Gastroesophageal sphincter (tissue), 4 donors: ENCODE measurements at regions not wholly inside any gene's neighbourhood (a gene's known extent, or its start where the extent isn't known, plus 50 kb on each side); places are given as distances from the start of the nearest gene placed in this dataset.

Experiments used
- ATAC-seq: fragments of 150-250 bp; one replicate; pipeline ENCODE4 v1.9.1; 2016; ENCODE audit warnings: mild to moderate bottlenecking, moderate library complexity
- H3K27ac ChIP-seq, 4 donors: fragments of 200-600 bp; sonication (generic) in 3 of 4; 1 replicate in 3 of 4; 2 replicates in 1 of 4; pipeline ENCODE4 v1.5.1; 2016 to 2019
- H3K27me3 ChIP-seq: fragments of 200-600 bp; sonication (generic); one replicate; pipeline ENCODE4 v1.5.1; 2019
- H3K36me3 ChIP-seq, 2 donors: fragments of 200-600 bp; sonication (generic); one replicate each; pipeline ENCODE4 v1.5.1; 2019; ENCODE audit warnings: control low read depth in 1 of 2
- H3K4me1 ChIP-seq, 3 donors: fragments of 200-600 bp; sonication (generic); 1 replicate in 2 of 3; 2 replicates in 1 of 3; pipeline ENCODE4 v1.5.1; 2016 to 2019; ENCODE audit warnings: control low read depth in 2 of 3
- H3K4me3 ChIP-seq, 2 donors: fragments of 200-600 bp; sonication (generic); one replicate each; pipeline ENCODE4 v1.5.1; 2019; ENCODE audit warnings: mild to moderate bottlenecking in 1 of 2, moderate library complexity in 1 of 2
- H3K9me3 ChIP-seq, 3 donors: fragments of 200-600 bp; sonication (generic); one replicate each; pipeline ENCODE4 v1.5.1; 2017 to 2019; ENCODE audit warnings: control low read depth in 2 of 3
- EP300 ChIP-seq: sonication (generic); formaldehyde crosslinking; IDR thresholded peaks from one replicate; pipeline ENCODE4 v1.6.1; 2017; ENCODE audit warnings: antibody characterized with exemption, mild to moderate bottlenecking
- POLR2A ChIP-seq, 2 donors: fragments of 450-650 bp; IDR thresholded peaks; one replicate each; pipeline ENCODE4 v1.6.1; 2017; ENCODE audit warnings: antibody characterized with exemption in 2 of 2, mild to moderate bottlenecking in 2 of 2, moderate library complexity in 1 of 2
- POLR2AphosphoS5 ChIP-seq: sonication (generic); formaldehyde crosslinking; IDR thresholded peaks from one replicate; pipeline ENCODE4 v1.6.1; 2017; ENCODE audit warnings: antibody characterized with exemption
- WGBS, 2 donors: methylation state at CpG; one replicate each; pipeline ENCODE4 v1.1.5; 2018; ENCODE audit warnings: low coverage in 1 of 2; 5-methylcytosine and 5-hydroxymethylcytosine counted together
- TF ChIP-seq, protein P1 (sequence below), 4 experiments: fragments of 200-600 bp in 2 of 4; fragments of 450-650 bp in 2 of 4; sonication (generic) in 1 of 4; IDR thresholded peaks; one replicate each; pipeline ENCODE4 v1.5.1; 2017 to 2019; ENCODE audit warnings: antibody characterized with exemption in 4 of 4, mild to moderate bottlenecking in 2 of 4, moderate library complexity in 2 of 4

DNA sequence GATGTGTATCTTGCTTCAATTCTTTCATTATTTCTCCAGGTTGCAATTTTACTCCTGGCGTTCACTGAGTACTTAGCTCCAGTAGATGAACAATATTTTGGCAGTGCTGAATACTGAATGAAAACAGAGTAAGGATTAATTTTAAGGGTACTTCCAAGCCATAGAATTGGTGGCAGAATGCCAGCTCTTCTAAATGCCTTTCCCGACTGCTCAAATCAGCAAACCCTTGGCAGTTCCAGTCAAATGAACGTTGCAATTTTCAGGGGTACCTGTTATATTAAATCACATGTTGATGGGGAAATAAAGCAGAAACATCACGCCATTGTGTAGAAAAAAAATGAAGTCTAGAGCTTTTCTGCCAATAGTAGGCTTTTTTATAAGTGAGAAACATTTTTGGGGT, 282.4 kb upstream of the RPS23 start:
- ATAC-seq = no peak
- no peak for TF ChIP-seq POLR2A (IDR thresholded peaks at IDR 0.05)
- H3K27me3 ChIP-seq = no peaks in the 10 kb centered on the region
- H3K4me1 ChIP-seq = no peaks in the 10 kb centered on the region
- 44 to 68% methylated on average over 4 of the region's 4 CpGs for WGBS, 2 donors
- no peaks in the 10 kb centered on the region for H3K9me3 ChIP-seq
- no peaks in the 10 kb centered on the region for H3K36me3 ChIP-seq
- H3K27ac ChIP-seq = no peak overlapping the region
- no peak overlapping the region for H3K4me3 ChIP-seq

DNA sequence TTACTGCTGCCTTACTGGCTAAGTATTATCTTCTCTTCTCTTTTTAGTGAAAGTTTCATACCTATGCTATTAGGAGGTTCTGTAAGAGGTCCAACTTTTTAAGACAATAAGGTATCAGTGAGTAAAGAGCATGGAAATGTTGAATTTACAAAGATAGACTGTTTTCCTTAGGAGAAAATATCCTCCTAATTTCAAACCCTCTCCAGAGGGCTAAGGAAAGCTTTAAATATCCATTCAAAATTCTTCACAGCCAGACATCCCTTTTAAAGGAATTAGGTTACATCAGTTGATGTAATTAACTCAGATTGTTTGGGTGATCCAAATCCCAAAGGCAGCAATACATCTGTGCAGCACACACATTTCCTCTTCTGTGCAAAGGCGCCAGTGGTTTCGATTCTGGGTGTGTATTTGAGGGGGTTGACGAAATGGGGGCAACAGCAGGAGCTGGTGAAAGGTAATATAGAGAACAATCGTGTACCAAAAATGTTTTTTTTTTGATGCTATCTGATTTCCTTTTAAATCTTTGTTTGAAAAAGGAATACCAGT, 273.8 kb upstream of the RPS23 start:
- no peak for TF ChIP-seq POLR2A (IDR thresholded peaks at IDR 0.05)
- no peak for TF ChIP-seq POLR2AphosphoS5
- TF ChIP-seq, protein P1, sequence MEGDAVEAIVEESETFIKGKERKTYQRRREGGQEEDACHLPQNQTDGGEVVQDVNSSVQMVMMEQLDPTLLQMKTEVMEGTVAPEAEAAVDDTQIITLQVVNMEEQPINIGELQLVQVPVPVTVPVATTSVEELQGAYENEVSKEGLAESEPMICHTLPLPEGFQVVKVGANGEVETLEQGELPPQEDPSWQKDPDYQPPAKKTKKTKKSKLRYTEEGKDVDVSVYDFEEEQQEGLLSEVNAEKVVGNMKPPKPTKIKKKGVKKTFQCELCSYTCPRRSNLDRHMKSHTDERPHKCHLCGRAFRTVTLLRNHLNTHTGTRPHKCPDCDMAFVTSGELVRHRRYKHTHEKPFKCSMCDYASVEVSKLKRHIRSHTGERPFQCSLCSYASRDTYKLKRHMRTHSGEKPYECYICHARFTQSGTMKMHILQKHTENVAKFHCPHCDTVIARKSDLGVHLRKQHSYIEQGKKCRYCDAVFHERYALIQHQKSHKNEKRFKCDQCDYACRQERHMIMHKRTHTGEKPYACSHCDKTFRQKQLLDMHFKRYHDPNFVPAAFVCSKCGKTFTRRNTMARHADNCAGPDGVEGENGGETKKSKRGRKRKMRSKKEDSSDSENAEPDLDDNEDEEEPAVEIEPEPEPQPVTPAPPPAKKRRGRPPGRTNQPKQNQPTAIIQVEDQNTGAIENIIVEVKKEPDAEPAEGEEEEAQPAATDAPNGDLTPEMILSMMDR (IDR thresholded peaks at IDR 0.05) = no peak
- TF ChIP-seq EP300 = no peak
- no peak overlapping the region for H3K4me3 ChIP-seq
- no peak for ATAC-seq
- no peaks in the 10 kb centered on the region for H3K9me3 ChIP-seq
- peaks cover 0 to 7% (median 0%) of the 10 kb centered on the region in 3 donors for H3K4me1 ChIP-seq
- H3K27ac ChIP-seq = no peak overlapping the region
- no peaks in the 10 kb centered on the region for H3K36me3 ChIP-seq
- H3K27me3 ChIP-seq = no peaks in the 10 kb centered on the region
- WGBS, 2 donors = 33 to 67% methylated on average over 4 of the region's 4 CpGs

DNA sequence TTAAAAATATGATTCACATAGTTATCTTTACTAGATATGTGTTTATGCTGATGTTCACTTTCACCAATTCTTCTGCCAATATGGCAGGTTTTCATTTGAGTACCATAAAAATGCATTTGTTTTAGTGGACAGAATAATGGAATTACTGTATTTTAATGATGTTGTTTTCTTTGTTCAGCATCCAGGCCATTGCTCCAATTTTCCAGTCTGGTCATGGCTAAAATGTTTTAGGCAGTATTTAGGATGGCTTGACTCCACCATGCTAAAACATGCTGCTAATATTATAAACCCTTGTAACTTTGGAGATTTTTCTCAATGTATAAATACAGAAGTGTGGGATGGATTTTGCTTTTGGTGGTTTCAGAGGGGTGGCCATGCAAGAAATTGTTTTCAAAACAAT, 273.0 kb upstream of the RPS23 start:
- no peak for ATAC-seq
- Histone ChIP-seq H3K4me3 (no peak overlapping the region), H3K36me3 (no peaks in the 10 kb centered on the region), H3K27me3 (no peaks in the 10 kb centered on the region), H3K27ac (no peak overlapping the region), H3K9me3 (no peaks in the 10 kb centered on the region), H3K4me1 (peaks cover 0 to 7% (median 0%) of the 10 kb centered on the region in 3 donors)
- TF ChIP-seq, protein P1 (IDR thresholded peaks at IDR 0.05) = no peak
- TF ChIP-seq POLR2A (IDR thresholded peaks at IDR 0.05) (no peak), EP300 (no peak), POLR2AphosphoS5 (no peak)

DNA sequence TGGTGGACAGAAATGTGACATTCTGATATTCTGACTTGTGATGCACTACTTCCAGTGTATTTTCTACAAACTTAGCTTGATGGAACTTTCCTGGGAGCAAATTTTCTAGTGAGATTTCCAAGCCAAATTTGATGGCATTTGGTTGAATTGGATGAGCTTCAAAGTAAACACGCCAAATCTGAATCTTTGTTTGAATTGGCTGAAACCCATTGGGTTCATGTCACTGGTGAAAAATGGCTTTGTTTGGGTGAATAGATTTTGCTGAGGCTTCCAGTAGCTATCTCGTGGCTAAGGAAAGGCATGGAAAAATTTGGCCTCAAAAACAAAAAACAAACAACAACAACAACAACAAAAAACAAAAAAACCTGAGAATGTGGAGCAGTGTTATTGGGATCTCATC, 271.1 kb upstream of the RPS23 start:
- no peak overlapping the region for H3K4me3 ChIP-seq
- H3K4me1 ChIP-seq = peaks cover 0 to 7% (median 0%) of the 10 kb centered on the region in 3 donors
- 33 to 44% methylated on average over 1 to 2 of the region's 2 CpGs for WGBS, 2 donors
- TF ChIP-seq, protein P1 (IDR thresholded peaks at IDR 0.05) = no peak
- TF ChIP-seq EP300 = no peak
- TF ChIP-seq POLR2AphosphoS5 = no peak
- no peak for TF ChIP-seq POLR2A (IDR thresholded peaks at IDR 0.05)
- no peaks in the 10 kb centered on the region for H3K36me3 ChIP-seq
- no peaks in the 10 kb centered on the region for H3K27me3 ChIP-seq
- H3K27ac ChIP-seq = no peak overlapping the region
- no peak for ATAC-seq
- H3K9me3 ChIP-seq = peaks cover 0 to 5% (median 0%) of the 10 kb centered on the region in 3 donors

DNA sequence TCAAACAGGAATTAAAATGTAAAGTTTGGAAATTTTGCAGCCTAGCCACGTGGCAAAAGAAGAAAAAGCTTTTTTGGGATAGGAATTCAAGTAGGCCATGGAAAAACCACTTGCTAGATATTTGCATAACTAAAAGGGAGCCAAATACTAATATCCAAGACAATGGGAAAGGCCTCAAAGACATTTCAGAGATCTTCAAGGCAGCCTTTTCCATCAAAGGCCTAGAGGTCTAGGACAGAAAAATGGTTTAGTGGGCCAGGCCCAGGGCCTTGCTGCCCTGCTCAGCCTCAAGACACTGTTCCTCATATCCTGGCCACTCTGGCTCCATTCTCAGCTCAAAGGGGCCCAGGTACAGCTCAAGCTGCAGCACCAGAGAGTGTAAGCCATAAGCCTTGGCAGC, 265.9 kb upstream of the RPS23 start:
- no peaks in the 10 kb centered on the region for H3K36me3 ChIP-seq
- no peaks in the 10 kb centered on the region for H3K4me1 ChIP-seq
- no peak overlapping the region for H3K4me3 ChIP-seq
- WGBS, 2 donors = 64 to 80% methylated on average over 1 of the region's 1 CpG
- H3K27ac ChIP-seq = no peak overlapping the region
- TF ChIP-seq POLR2A (IDR thresholded peaks at IDR 0.05) = no peak
- TF ChIP-seq, protein P1 (IDR thresholded peaks at IDR 0.05) = no peak
- TF ChIP-seq POLR2AphosphoS5 = no peak
- no peak for TF ChIP-seq EP300
- H3K27me3 ChIP-seq = no peaks in the 10 kb centered on the region
- no peak for ATAC-seq
- H3K9me3 ChIP-seq = peaks cover 0 to 13% (median 0%) of the 10 kb centered on the region in 3 donors
